ENCODE measurements at regions not wholly inside any gene's neighbourhood (a gene's known extent, or its start where the extent isn't known, plus 50 kb on each side); places are given as distances from the start of the nearest gene placed in this dataset.
"Not testable (repeated sequence)": the region's sequence is repeated elsewhere in the genome, so short reads cannot be mapped to it uniquely, and the experiment has no call there.

- DNase-seq: no peak
Observed at GRCh38 chr6:134420614-134421181, 102.8 kb upstream of the SGK1 start.

- no peak for DNase-seq
Observed at GRCh38 chr6:134419716-134420115, 101.8 kb upstream of the SGK1 start.

GRCh38 chr6:134416418-134417154 lies 98.7 kb upstream of the SGK1 start:
- no peak for DNase-seq

DNA sequence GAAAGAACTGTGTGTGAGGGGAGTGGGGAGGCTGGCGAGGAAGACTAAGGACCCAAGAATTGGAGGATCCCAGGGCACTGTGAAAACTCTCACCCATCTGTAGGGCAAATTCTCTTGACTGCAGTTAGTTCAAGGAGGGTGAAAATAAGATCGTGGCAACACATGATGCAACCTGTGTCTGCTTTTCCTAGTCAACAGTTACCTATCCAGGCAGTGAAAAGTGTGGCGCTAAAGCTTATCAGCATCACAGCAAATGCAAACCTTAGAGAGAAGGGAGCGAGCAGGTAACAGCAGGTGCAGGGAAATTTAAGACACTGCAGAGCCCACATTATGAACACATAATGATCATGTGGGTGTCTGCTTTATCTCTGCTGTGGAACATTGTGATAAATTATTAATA lies 97.7 kb upstream of the SGK1 start:
- DNase-seq: no peak

- DNase-seq: no peak
Observed at GRCh38 chr6:134415194-134415593, 97.3 kb upstream of the SGK1 start.

DNA sequence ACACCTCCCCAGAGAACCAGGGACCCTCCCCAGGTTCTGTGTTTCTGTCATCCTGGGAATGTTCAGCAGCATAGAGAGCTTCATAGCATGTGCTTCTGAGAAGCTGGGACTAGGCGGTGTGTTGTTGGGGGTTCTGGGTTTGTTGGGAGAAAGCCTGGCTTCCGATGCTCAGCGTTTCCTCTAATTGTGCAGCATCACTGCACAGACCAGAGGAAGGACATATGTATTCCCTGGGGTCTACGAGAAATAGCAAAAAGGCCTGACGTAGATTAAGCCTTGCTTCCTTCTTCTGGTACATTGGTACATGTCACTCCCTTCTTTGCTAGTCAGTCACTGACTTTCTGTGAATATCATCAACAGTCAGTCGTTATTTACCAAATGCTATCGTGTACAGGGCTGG lies 96.9 kb upstream of the SGK1 start:
- no peak for DNase-seq

DNA sequence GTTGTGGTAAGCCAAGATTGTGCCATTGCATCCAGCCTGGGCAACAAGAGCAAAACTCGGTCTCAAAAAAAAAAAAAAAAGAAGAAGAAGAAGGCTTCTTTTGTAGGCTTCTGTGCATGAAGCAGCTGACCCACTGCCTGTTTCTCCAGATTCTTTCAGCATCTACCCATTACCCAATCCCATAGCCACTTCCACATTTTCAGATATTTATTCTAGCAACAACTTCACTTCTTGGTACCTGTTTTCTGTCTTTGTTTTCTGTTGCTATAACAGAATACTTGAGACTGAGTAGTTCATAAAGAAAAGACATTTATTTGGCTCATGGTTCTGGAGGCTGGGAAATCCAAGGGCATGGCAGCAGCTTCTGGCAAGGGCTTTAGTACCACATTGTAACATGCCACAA lies 95.3 kb upstream of the SGK1 start:
- no peak for DNase-seq

- DNase-seq: no peak
Observed at GRCh38 chr6:134410541-134410940, 92.6 kb upstream of the SGK1 start.

DNA sequence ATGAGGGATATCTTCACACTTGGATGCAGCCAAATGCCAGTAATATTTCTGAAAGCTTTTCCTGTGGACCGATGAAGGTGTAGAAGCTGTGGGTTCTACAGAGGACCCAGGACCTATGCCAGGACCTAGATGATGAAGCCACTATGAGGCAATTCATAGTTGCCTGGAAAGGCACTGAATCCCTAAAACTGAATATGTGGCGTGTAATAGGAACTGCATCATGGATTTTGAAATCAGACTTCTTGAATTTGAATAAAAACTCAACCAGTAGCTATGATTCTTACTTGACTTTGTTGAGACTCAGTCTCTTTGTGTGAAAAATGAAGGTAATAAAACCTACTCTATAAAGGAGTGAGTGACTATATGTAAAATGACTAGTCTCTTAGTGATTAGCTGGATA lies 89.9 kb upstream of the SGK1 start:
- DNase-seq: no peak

GRCh38 chr6:134406311-134406710 lies 88.4 kb upstream of the SGK1 start:
- DNase-seq: no peak

DNA sequence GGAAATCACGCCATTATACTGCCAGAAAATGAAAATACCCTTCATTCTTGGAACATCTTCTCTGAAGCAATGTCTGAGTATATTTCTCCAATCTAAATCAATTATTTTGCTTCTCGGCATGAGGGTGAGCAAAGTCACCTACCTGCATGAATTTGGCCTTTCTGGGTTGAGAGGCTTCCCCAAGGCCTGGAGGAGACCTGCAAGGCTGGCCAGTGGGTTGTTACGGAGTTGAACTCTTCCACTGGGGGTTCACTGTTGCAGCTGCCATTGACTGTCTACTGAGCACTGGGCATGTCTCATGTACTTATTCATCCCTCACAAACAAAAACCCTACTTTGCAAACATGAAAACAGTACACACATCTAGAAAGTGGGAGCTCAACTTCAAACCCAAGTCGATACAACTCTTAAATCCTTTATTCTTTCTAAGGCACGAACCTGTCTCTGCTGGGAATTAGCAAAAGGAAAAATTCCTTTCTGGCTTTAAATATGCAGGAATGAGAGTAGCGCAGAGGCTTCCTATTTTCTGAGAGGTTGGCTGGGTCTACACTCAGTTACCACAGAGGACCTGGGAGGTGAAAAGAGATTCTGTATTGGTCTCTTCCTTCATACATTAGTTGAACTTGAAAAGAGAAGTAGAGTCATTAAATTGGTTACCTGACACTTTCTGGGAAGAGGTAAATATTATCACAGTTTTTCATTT lies 87.6 kb upstream of the SGK1 start:
- DNase-seq: no peak

- not testable (repeated sequence) for DNase-seq
Observed at GRCh38 chr6:134403312-134403711, 85.4 kb upstream of the SGK1 start.

- DNase-seq: no peak
Observed at GRCh38 chr6:134402372-134402984, 84.6 kb upstream of the SGK1 start.

DNA sequence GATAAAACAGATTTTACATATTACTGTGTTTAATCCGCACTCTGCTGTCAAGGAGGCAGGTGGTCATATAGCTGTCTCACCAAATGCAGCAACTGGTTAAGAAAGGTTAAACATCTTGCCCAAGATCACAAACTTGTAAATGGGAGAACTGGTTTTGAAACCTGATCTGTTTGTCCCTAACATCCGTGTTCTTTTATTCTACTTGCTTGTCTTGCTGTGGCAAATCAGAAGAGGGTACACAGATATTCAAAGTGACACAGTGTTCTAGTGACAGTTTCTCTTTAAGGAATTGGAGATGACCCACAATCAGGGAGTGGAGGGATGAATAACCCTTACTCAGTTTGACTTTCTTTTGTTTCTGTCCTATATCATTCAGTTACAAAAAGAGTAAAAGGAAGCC lies 83.0 kb upstream of the SGK1 start:
- no peak for DNase-seq

DNA sequence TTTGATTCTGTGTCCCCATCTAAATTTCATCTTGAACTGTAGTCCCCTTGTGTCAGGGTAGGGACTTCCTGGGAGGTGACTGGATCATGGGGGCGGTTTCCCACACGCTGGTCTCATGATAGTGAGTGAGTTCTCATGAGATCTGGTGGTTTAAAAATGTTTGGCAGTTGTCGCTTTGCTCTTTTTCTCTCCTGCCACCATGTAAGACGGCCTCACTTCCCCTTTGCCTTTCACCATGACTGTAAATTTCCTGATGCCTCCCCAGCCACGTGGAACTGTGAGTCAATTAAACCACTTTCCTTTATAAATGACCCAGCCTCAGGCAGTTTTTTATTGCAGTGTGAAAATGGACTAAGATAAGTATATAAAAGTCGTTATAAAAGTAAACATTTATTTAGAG lies 80.5 kb upstream of the SGK1 start:
- DNase-seq: no peak

DNA sequence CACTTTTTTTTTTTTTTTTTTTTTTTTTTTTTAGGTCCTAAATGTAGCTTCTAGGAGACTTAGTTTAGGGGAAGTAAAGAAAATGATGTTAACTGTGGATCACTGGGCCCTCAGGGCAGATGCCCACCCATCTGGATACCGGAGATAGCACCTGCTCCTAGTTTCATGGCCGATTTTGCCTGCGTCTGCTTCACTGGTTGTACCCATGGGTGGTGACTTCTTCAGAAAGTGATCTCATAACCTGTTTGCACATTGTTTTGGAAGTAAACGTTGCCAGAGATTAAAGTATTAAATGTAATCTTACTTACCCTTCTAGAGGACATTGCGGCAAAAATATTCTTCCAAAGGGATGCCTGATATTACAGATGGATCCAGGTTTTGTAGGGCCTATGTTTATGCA lies 79.8 kb upstream of the SGK1 start:
- DNase-seq: no peak

- no peak for DNase-seq
Observed at GRCh38 chr6:134394905-134395304, 77.0 kb upstream of the SGK1 start.

DNA sequence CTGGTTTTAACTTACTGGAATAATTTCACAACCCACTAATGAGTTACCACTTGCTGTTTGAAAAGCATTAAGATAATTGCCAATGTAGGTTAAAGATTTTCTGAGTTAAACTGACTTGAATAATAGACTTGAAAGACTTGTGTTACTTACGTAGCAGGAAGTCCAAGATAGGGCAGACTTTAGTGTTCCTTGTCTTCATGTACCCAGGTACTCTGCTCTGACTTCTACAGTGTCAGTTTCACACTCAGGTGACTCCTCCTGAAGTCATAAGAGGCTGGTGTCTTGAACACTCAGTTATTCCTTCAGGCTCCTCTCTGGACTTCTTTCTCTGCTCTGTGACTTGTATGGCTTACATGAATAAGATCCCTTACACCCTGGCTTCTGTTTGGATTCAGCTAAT lies 76.3 kb upstream of the SGK1 start:
- no peak for DNase-seq

GRCh38 chr6:134391205-134391604 lies 73.3 kb upstream of the SGK1 start:
- DNase-seq: no peak

GRCh38 chr6:134389658-134390057 lies 71.7 kb upstream of the SGK1 start:
- DNase-seq: no peak

GRCh38 chr6:134389129-134389528 lies 71.2 kb upstream of the SGK1 start:
- DNase-seq: no peak

DNA sequence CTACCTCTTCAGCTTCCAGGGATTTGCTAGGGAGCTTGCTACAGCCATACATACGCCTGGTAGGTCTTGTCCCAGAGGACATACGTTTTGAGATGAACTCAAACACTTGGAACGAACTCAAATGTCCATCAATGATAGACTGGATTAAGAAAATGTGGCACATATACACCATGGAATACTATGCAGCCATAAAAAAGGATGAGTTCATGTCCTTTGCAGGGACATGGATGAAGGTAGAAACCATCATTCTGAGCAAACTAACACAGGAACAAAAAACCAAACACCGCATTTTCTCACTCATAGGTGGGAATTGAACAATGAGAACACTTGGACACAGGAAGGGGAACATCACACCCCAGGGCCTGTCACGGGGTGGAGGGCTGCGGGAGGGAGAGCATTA lies 68.6 kb upstream of the SGK1 start:
- DNase-seq: not testable (repeated sequence)

GRCh38 chr6:134381959-134382358 lies 64.0 kb upstream of the SGK1 start:
- DNase-seq: peak in 1 of 2 experiments; percentile 8

DNA sequence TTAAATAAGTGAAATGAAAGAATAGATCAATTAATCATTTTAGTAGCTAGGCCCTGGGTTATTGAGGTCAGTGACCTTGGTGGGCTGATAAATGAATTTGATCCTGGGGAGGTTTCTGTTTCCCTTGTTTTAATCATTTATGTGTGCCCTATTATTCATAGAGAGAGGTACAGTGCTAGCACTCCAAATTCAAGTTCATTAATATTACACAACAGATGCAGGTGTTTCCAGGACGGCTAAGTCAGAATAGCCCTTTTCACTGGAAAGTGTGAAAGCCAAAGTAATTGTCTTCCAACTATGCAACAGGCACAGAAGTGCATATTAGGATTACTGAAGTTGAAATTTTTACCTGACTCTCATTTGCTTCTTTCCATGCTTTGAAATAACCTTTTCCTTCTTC lies 61.7 kb upstream of the SGK1 start:
- no peak for DNase-seq
